NCI-H345 treated with DMSO at 0.1 percent for 48 hours (cell line): ENCODE measurements at regions not wholly inside any gene's neighbourhood (a gene's known extent, or its start where the extent isn't known, plus 50 kb on each side); places are given as distances from the start of the nearest gene placed in this dataset.
"Not testable (repeated sequence)": the region's sequence is repeated elsewhere in the genome, so short reads cannot be mapped to it uniquely, and the experiment has no call there.

Source experiments
- DNase-seq: peaks from one replicate; lab custom pipeline; 2025; ENCODE audit not compliant: unreplicated experiment; lab: John Stamatoyannopoulos, UW

GRCh38 chr2:126041391-126042047, 614.4 kb upstream of the GYPC start:
- no peak for DNase-seq

- no peak for DNase-seq
Observed at GRCh38 chr2:126042089-126042488, 613.9 kb upstream of the GYPC start.

GRCh38 chr2:126048719-126049118, 607.2 kb upstream of the GYPC start:
- no peak for DNase-seq

- no peak for DNase-seq
Observed at GRCh38 chr2:126049461-126049860, 606.5 kb upstream of the GYPC start.

GRCh38 chr2:126050991-126051736, 604.8 kb upstream of the GYPC start:
- no peak for DNase-seq

GRCh38 chr2:126051737-126052240, 604.2 kb upstream of the GYPC start:
- DNase-seq = not testable (repeated sequence)

GRCh38 chr2:126059379-126059778, 596.6 kb upstream of the GYPC start:
- DNase-seq = no peak

- no peak for DNase-seq
Observed at GRCh38 chr2:126085011-126085795, 570.8 kb upstream of the GYPC start.

GRCh38 chr2:126100962-126101361, 555.0 kb upstream of the GYPC start:
- no peak for DNase-seq

GRCh38 chr2:126106006-126106405, 550.0 kb upstream of the GYPC start:
- no peak for DNase-seq

GRCh38 chr2:126107883-126108282, 548.1 kb upstream of the GYPC start:
- DNase-seq = no peak

GRCh38 chr2:126115975-126116374, 540.0 kb upstream of the GYPC start:
- DNase-seq = no peak

GRCh38 chr2:126117886-126118285, 538.1 kb upstream of the GYPC start:
- DNase-seq = no peak

GRCh38 chr2:126145752-126146151, 510.2 kb upstream of the GYPC start:
- no peak for DNase-seq

GRCh38 chr2:126154256-126154785, 501.6 kb upstream of the GYPC start:
- DNase-seq = no peak

- DNase-seq = not testable (repeated sequence)
Observed at GRCh38 chr2:126160950-126161349, 495.0 kb upstream of the GYPC start.

GRCh38 chr2:126172631-126173184, 483.2 kb upstream of the GYPC start:
- no peak for DNase-seq

- DNase-seq = no peak
Observed at GRCh38 chr2:126175222-126175621, 480.7 kb upstream of the GYPC start.

GRCh38 chr2:126177479-126177878, 478.5 kb upstream of the GYPC start:
- DNase-seq = no peak

GRCh38 chr2:126187668-126188067, 468.3 kb upstream of the GYPC start:
- no peak for DNase-seq

- no peak for DNase-seq
Observed at GRCh38 chr2:126189527-126189926, 466.4 kb upstream of the GYPC start.
